Heart left ventricle (tissue), 16 donors: ENCODE measurements at regions not wholly inside any gene's neighbourhood (a gene's known extent, or its start where the extent isn't known, plus 50 kb on each side); places are given as distances from the start of the nearest gene placed in this dataset.

Source experiments
- ATAC-seq, 4 donors: fragments of 200-7000 bp; cut with Tn5 transposase; one replicate each; pipeline ENCODE4 v1.9.1; 2020 to 2022; ENCODE audit warnings: moderate library complexity in 4 of 4, mild to moderate bottlenecking in 3 of 4, moderate number of reproducible peaks in 1 of 4
- DNase-seq, 5 donors: peaks; one replicate each; pipeline ENCODE4 v3.0.0-alpha.2; 2020
- H3K27ac ChIP-seq, 12 donors: fragments of 200-600 bp; sonication (generic) in 4 of 12; one replicate each; pipeline versions ENCODE4 v1.5.0 to v1.8.0; 2016 to 2022; ENCODE audit warnings: mild to moderate bottlenecking in 2 of 12
- H3K27me3 ChIP-seq, 9 donors: fragments of 200-600 bp; sonication (generic) in 2 of 9; one replicate each; pipeline versions ENCODE4 v1.5.1 to v1.8.0; 2016 to 2022; ENCODE audit warnings: mild to moderate bottlenecking in 3 of 9
- H3K36me3 ChIP-seq, 9 donors: fragments of 200-600 bp; sonication (generic) in 2 of 9; one replicate each; pipeline versions ENCODE4 v1.5.0 to v1.8.0; 2018 to 2022; ENCODE audit warnings: mild to moderate bottlenecking in 2 of 9
- H3K4me1 ChIP-seq, 12 donors: fragments of 200-600 bp; sonication (generic) in 4 of 12; one replicate each; pipeline versions ENCODE4 v1.5.0 to v1.8.0; 2016 to 2022; ENCODE audit warnings: mild to moderate bottlenecking in 3 of 12
- H3K4me3 ChIP-seq, 12 donors: fragments of 200-600 bp; sonication (generic) in 4 of 12; one replicate each; pipeline versions ENCODE4 v1.5.0 to v1.8.0; 2017 to 2022; ENCODE audit warnings: mild to moderate bottlenecking in 9 of 12, moderate library complexity in 4 of 12
- H3K9me3 ChIP-seq, 12 donors: fragments of 200-600 bp; sonication (generic) in 4 of 12; one replicate each; pipeline versions ENCODE4 v1.5.0 to v1.8.0; 2016 to 2022; ENCODE audit warnings: mild to moderate bottlenecking in 1 of 12
- CTCF ChIP-seq, 12 donors: fragments of 200-600 bp; sonication (generic) in 4 of 12; IDR thresholded peaks; one replicate each; pipeline versions ENCODE4 v1.5.0 to v1.8.0; 2018 to 2022; ENCODE audit warnings: antibody characterized with exemption in 12 of 12, mild to moderate bottlenecking in 5 of 12
- POLR2A ChIP-seq, 2 donors: fragments of 450-650 bp; IDR thresholded peaks; one replicate each; pipeline ENCODE4 v1.6.1; 2017; ENCODE audit warnings: antibody characterized with exemption in 2 of 2, mild to moderate bottlenecking in 2 of 2, moderate library complexity in 2 of 2
- WGBS, 4 donors: extraction: QIAGEN DNeasy Blood & Tissue Kit in 2 of 4; methylation state at CpG; one replicate each; pipeline versions ENCODE4 v1.1.5 to v1.1.7; 2013 to 2018; 5-methylcytosine and 5-hydroxymethylcytosine counted together
- intact Hi-C, 10 donors: fragments of 100-400 bp; cut with DNase I; formaldehyde crosslinking; loops; one replicate each; pipeline versions ENCODE4 v1.11.1 to v1.14.2; 2022
- donor health status: ischemic (EF 13 %, LVEDD 7.1; RV severe dilation, severe dysfunction).
- donor health status: healthy with polysubstance abuse.
- donor health status: DM: no; HTN: yes; CAD: no.
- donor health status: DM: no; HTN: no; CAD: no.
- donor health status: ischemic (EF 25% LVEDD 6.9; RV normal size, moderate dysfunction).
- donor health status: ischemic (EF 25% LVEDD 5.7; RV mildly dilated, moderate dysfunction).
- donor health status: healthy.
- donor health status: DM: yes; HTN: yes; CAD: no.
- donor health status: ischemic (EF 35%, LVEDD 5.7; RV mildly dilated, moderate dysfunction).
- donor health status: nonischemic (EF 11% LVEDD 7.7; RV severe dilation, severe dysfunction).
- donor health status: DM: yes; HTN: yes; CAD: no.
- donor health status: PGD.
- donor health status: ischemic (EF 29% LVEDD 5.4; RV normal size, mild dysfunction).
- donor health status: nonischemic (EF 23%, LVEDD 6.1; RV moderate dilation, normal function).

DNA sequence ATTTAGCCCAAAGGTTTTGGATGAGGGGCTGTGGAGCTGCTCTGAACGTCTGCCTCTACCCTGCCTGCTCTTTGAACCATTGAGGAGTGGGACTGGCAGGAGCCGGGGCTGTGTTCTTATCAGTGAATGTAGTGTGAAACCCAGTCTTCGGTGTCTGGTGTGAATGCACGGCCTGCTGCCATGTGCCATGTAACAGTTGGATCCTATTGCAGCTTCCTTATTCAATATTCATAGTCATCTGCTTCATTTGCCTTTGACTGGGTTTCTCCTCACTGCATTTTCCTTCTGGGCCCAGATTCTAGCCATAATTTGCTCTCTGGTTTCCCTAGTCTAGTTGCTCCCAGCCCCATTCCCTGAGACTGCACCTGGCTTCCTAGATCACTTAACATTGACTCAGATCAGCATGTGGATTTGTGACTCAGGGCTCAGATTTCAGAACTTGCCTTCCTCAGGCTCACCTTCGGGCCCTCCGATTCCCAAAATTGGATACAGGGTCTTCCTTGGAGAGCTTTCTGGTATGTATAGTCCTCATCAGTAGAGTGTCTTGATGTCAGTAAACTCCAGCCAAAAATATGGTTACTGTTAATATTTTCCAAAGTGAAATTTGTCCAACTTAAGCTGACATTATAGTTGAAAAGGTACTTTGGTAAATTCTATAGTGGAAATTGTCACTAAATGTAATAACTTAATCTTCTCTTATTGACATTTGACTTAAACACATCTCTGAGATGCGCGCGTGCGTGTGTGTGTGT is 94.0 kb upstream of the DDIT4L start:
- Histone ChIP-seq H3K4me1 (no peaks in the 10 kb centered on the region), H3K36me3 (no peaks in the 10 kb centered on the region), H3K4me3 (no peak overlapping the region), H3K27ac (no peak overlapping the region), H3K27me3 (no peaks in the 10 kb centered on the region), H3K9me3 (no peaks in the 10 kb centered on the region)
- intact Hi-C loops: no loop called here
- DNase-seq: no peak
- TF ChIP-seq POLR2A (IDR thresholded peaks at IDR 0.05) (no peak), CTCF (IDR thresholded peaks at IDR 0.05) (no peak)
- ATAC-seq: no peak
- WGBS, 4 donors: 61 to 66% (median 64%) methylated on average over 10 of the region's 10 CpGs

- no peak overlapping the region for H3K27ac ChIP-seq
- no peaks in the 10 kb centered on the region for H3K27me3 ChIP-seq
- WGBS, 4 donors: 53 to 69% (median 59%) methylated on average over 2 of the region's 2 CpGs
- ATAC-seq (no peak), DNase-seq (no peak)
- no peak overlapping the region for H3K4me3 ChIP-seq
- H3K9me3 ChIP-seq: no peaks in the 10 kb centered on the region
- H3K4me1 ChIP-seq: no peaks in the 10 kb centered on the region
- H3K36me3 ChIP-seq: no peaks in the 10 kb centered on the region
- TF ChIP-seq POLR2A (IDR thresholded peaks at IDR 0.05) (no peak), CTCF (IDR thresholded peaks at IDR 0.05) (no peak)
- intact Hi-C loops: no loop called here
These were observed 90.5 kb upstream of the DDIT4L start for GRCh38 chr4:100280807-100281206.

- ATAC-seq (no peak), DNase-seq (no peak)
- Histone ChIP-seq H3K27ac (no peak overlapping the region), H3K4me3 (no peak overlapping the region), H3K36me3 (no peaks in the 10 kb centered on the region), H3K9me3 (no peaks in the 10 kb centered on the region), H3K27me3 (no peaks in the 10 kb centered on the region), H3K4me1 (no peaks in the 10 kb centered on the region)
- intact Hi-C loops: no loop called here
- TF ChIP-seq CTCF (IDR thresholded peaks at IDR 0.05): no peak
- no peak for TF ChIP-seq POLR2A (IDR thresholded peaks at IDR 0.05)
- 92 to 96% (median 93%) methylated on average over 3 of the region's 3 CpGs for WGBS, 4 donors
These were observed 88.3 kb upstream of the DDIT4L start for GRCh38 chr4:100278567-100278966.

DNA sequence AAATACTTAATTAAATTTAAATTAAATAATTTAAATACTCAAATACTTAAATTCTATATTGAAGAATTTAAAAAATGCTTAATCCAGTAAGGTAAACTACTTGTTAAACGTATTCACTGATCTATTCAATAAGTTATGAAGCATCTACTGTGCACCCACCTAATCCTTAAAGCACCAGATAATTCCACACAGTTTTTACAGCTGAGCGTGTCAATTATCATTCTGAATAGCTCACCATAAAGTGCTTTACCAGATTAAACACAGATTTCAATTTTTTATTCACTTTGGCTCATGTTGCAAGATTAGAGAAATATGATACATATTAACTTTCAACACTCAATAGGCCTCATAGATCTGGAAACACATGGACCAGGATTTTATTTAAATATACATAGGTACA is 79.2 kb upstream of the DDIT4L start:
- TF ChIP-seq CTCF (IDR thresholded peaks at IDR 0.05) (no peak), POLR2A (IDR thresholded peaks at IDR 0.05) (no peak)
- peaks cover 0 to 7% (median 0%) of the 10 kb centered on the region in 12 donors for H3K9me3 ChIP-seq
- ATAC-seq (no peak), DNase-seq (no peak)
- intact Hi-C loops: no loop called here
- no peaks in the 10 kb centered on the region for H3K36me3 ChIP-seq
- H3K27me3 ChIP-seq: no peaks in the 10 kb centered on the region
- H3K27ac ChIP-seq: no peak overlapping the region
- H3K4me3 ChIP-seq: no peak overlapping the region
- H3K4me1 ChIP-seq: no peaks in the 10 kb centered on the region
- WGBS, 4 donors: 78 to 84% (median 82%) methylated on average over 2 of the region's 2 CpGs
